ENCODE measurements at regions not wholly inside any gene's neighbourhood (a gene's known extent, or its start where the extent isn't known, plus 50 kb on each side); places are given as distances from the start of the nearest gene placed in this dataset.
"Not testable (repeated sequence)": the region's sequence is repeated elsewhere in the genome, so short reads cannot be mapped to it uniquely, and the experiment has no call there.

- ATAC-seq: not testable (repeated sequence)
Observed at GRCh38 chrY:10958122-10958521, 1430.4 kb downstream of the TSPY10 start.

DNA sequence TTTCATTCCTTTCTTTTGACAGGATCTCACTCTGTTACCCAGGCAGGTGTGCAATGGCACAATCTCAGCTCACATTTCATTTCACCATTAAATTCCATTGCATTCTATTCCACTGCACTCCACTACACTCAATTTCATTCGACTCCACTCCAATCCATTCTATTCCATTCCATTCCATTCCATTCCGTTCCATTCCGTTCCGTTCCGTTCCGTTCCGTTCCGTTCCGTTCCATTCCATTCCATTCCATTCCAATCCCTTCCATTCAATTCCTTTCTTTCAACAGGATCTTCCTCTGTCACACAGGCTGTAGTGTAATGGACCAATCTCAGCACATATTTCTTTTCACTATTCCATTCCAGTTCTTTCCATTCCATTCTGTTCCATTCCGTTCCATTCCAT, 1445.7 kb downstream of the TSPY10 start:
- no peak for ATAC-seq

DNA sequence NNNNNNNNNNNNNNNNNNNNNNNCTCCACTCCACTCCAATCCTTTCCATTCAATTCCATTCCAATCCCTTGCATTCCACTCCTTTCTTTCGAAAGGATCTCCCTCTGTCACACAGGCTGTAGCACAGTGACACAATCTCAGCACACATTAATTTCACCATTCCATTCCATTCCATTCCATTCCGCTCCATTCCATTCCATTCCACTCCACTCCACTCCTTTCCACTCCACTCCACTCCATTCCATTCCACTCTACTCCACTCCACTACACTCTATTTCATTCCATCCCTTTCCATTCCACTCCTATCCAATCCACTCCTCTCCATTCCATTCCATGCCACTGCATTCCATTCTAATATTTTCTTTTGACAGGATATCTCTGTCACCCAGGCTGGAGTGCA, 1459.0 kb downstream of the TSPY10 start:
- no peak for ATAC-seq

DNA sequence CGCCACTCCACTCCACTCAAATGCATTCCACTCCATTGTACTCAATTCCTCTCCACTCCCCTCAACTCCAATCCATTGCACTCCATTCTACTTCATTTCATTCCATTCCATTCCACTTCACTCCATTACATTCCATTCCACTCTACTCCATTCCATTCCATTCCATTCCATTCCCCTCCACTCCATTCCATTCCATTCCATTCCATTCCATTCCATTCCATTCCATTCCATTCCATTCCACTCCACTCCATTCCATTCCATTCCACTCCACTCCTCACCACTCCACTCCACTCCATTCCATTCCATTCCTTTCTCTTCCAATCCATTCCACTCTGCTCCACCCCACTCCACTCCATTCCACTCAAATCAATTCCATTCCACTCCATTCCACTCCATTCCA, 1459.9 kb downstream of the TSPY10 start:
- ATAC-seq: peak; percentile 62

- peak; percentile 43 for ATAC-seq
Observed at GRCh38 chrY:10993955-10994354, 1466.3 kb downstream of the TSPY10 start.

- ATAC-seq: peak; percentile 77
Observed at GRCh38 chrY:10999715-11000114, 1472.0 kb downstream of the TSPY10 start.

DNA sequence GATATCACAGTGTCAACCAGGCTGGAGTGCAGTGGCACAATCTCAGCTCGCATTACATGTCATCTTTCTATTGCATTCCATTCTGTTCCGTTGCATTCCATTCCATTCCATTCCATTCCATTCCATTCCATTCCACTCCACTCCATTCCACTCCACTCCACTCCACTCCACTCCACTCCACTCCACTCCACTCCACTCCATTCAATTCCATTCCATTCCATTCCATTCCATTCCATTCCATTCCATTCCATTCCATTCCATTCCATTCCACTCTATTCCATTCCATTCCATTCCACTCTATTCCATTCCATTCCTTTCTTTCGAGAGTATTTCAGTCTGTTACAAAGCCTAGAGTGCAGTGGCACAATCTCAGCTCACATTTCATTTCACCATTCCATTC, 1486.5 kb downstream of the TSPY10 start:
- ATAC-seq: peak; percentile 53

DNA sequence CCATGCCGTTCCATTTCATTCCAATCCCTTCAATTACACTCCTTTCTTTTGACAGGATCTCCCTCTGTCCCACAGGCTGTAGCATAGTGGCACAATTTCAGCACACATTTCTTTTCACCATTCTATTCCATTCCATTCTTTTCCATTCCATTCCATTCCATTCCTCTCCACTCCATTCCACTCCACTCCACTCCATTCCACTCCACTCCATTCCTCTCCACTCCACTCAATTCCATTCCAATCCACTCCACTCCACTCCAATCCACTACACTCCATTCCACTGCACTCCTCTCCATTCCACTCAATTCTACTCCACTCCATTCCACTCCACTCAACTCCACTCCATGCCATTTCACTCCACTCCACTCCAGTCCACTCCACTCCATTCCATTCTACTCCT, 1495.1 kb downstream of the TSPY10 start:
- no peak for ATAC-seq

- ATAC-seq: no peak
Observed at GRCh38 chrY:11044234-11044883, 1516.7 kb downstream of the TSPY10 start.

GRCh38 chrY:11063486-11063885, 1535.8 kb downstream of the TSPY10 start:
- no peak for ATAC-seq

GRCh38 chrY:11063960-11064359, 1536.3 kb downstream of the TSPY10 start:
- no peak for ATAC-seq

DNA sequence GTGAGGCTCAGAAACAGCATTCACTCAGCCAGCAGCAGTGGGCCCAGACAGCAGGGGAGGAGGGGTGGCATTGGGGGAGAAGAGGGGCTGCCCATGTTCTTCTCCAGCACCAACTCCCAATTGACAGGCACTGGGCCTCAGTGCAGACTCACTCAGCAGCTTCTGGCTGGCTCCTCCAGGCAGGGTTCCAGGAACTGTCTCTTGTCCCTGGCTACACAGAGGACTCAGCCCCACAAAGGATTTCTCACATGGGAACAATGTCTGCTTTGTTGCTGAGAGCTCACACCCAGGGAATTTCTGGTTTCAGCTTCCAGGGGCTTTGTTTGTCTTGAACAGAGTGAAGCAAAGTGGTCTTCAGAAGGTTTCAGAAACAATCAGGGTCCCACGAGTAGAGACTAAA, 1536.7 kb downstream of the TSPY10 start:
- ATAC-seq: no peak

DNA sequence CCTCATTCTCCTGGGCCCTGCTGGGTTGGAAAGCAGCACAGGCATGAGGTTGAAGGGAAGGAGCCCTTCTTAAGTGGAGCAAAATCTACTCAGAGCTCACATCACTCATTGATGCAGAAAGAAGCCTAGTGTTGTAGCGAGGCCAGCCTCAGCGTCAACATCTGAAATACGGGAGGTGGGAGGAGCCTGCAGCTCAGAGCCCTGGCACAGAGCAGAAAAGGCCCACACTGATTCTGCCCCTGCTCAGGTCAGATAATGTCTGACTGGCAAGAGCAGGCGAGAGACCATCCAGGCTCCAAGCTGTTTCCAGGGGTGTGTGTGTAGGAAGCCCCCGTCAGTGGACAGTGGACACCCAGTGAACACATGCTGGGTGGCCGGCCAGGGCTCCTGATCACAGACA, 1541.6 kb downstream of the TSPY10 start:
- no peak for ATAC-seq

DNA sequence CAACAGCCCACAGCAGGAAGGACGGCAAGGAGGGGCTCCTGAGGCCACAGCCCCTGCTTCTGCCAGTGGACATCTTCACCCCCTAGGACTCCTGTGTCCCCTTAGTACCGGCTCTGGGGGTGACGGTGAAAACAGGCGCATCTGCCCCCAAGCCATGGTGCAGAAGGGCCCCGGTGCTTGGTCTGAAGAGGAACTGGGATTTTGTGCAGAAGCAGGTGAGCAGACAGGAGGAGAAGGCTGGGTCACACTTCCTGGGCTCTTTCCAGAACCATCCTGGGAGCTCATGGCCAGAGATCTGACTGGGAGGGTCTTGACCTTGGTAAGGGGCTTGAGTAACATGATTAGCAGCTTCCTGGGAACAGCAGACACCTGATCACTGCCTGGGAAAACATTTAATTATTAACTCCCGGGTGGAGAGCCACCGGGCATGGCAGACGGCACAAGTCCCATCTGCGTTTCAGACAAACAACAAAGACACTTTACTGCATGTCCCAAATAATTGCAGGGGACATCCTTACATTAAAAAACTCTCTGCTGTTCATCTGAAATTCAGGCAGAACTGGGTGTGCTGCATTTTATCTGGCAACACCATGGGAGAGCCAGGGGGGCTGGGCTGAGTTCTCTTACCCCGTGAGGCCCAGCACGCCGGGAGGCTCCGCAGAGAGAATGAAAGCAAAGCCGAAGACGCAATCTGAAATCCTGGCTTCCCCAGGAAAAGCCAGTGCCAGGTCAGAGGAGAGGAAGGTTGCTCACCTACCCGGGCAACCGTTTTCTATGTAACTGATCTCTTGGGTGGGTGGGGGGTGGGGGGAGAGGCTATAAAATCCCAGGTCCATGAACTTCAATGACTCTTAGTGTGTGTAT, 1542.8 kb downstream of the TSPY10 start:
- no peak for ATAC-seq

DNA sequence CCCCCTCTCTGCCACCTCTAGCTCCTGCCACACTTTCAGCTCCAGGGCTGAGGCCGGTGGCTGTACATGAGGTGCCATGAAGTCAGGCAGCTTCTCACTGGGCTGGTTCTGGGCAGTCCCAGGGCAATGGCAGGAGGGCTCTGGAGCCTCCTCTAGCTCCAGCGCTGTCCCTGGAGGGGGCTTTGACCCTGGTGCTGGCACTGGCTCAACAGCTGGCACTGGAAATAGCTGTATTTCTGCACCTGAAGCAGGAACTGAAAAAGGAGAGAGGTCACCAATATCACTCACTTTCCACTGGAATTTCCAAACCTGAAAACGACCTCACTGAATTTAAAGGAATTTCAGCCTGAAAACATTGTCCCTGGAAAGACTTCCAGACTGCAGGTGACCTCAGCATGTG, 1558.1 kb downstream of the TSPY10 start:
- ATAC-seq: not testable (repeated sequence)

DNA sequence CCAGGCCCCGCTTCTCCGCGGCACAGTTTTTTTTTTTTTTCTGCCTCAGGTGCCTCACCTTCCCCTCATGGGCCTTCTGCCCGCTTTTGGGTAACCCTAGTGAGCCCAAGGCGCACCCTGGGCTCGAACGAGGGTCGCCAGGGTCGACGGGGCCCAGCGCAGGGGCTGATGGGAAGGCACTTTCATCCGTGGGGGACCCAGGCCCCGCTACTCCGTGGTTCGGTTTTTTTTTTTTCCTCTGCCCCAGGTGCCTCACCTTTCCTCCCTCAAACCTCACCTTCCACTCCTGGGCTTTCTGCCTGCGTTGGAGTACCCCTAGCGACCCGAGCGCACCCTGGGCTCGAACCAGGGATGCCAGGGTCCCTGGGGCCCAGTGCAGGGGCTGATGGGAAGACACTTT, 1569.8 kb downstream of the TSPY10 start:
- ATAC-seq: not testable (repeated sequence)

GRCh38 chrY:11098419-11098818, 1570.7 kb downstream of the TSPY10 start:
- ATAC-seq: not testable (repeated sequence)

GRCh38 chrY:11099004-11099403, 1571.3 kb downstream of the TSPY10 start:
- ATAC-seq: no peak

GRCh38 chrY:11100472-11100871, 1572.8 kb downstream of the TSPY10 start:
- not testable (repeated sequence) for ATAC-seq

- not testable (repeated sequence) for ATAC-seq
Observed at GRCh38 chrY:11102987-11103386, 1575.3 kb downstream of the TSPY10 start.

DNA sequence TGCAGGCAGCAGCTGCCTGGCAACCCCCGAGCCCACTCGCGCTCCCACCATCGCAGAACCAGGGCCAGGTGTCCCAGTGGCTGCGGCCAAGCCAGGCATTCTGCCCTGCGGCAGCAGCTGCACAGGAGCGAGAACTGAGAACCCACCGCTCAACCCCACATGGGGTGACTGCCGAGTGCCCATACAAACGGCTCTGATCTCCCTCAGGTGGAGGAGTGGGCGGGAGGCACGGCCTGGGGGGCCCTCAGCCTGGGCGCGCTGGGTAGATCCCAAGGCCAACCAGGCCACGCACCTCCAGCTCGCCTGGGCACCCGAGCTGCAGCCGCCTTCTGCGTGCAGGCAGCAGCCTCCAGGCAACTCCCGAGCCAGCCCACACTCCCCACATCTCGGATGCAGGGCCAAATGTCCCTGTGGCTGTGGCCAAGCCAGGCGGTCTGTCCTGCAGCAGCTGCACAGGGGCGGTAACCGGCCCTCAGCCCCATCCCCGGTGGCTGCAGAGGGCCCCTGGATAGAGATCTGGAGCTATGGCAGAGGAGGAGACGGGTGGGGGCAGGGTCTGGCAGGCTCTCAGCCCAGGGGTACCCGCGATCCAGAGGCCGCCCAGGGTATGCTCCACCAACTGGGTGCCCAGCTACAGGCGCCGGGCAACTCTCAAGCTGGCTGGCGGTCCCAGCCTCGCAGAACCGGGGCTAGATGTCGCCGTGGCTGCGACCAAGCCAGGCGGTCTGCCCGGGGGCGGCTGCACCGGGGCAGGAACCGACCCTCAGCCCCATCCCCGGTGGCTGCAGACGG, 1579.6 kb downstream of the TSPY10 start:
- not testable (repeated sequence) for ATAC-seq

DNA sequence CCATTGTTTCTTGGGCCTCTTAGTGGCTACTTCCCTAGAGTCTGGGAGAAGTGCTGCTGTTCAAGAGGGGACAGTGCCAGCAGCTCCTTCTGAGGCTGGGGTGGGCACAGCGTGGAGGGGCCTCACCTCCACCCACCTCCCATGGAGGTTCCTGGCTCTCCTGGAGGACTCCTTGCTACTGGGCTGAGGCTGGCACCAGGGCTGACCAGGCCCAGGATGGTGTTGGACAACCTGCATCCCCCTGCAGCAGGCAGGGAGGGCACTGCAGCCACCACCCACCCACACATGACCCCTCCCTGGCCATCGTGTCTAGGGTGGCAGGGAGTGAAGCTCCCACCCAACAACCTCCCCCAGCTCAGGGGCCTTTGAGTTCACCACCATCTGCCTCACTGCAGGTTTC, 1549.3 kb upstream of the USP9Y start:
- ATAC-seq: not testable (repeated sequence)

GRCh38 chrY:11156100-11156499, 1544.9 kb upstream of the USP9Y start:
- ATAC-seq: not testable (repeated sequence)

Data from esophagus mucosa (tissue), 1 donor.